SU-DHL-6 (cell line): ENCODE measurements at regions not wholly inside any gene's neighbourhood (a gene's known extent, or its start where the extent isn't known, plus 50 kb on each side); places are given as distances from the start of the nearest gene placed in this dataset.

Source experiments
- H2AFZ ChIP-seq: fragments of 200-600 bp; sonication (generic); 2 replicates; pipeline ENCODE4 v1.6.1; 2014; ENCODE audit warnings: low read depth, mild to moderate bottlenecking, moderate library complexity, mixed read lengths, antibody characterized with exemption, low read length; ENCODE audit not compliant: severe bottlenecking
- H3F3A ChIP-seq: fragments of 200-600 bp; shearing (Covaris generic); 2 replicates; pipeline ENCODE4 v1.6.0; 2016; ENCODE audit warnings: antibody characterized with exemption, mild to moderate bottlenecking; ENCODE audit not compliant: insufficient read depth
- H3K27ac ChIP-seq: fragments of 200-600 bp; sonication (generic); 2 replicates; pipeline ENCODE4 v1.5.1; 2016; ENCODE audit warnings: low read depth, mild to moderate bottlenecking, low read length, moderate library complexity, mixed read lengths
- H3K27me3 ChIP-seq: fragments of 200-600 bp; sonication (generic), shearing (Covaris generic); 2 replicates; pipeline ENCODE4 v1.6.0; 2014; ENCODE audit warnings: mild to moderate bottlenecking, low read length
- H3K36me3 ChIP-seq: fragments of 200-600 bp; sonication (generic); 2 replicates; pipeline ENCODE4 v1.6.1; 2014; ENCODE audit warnings: mild to moderate bottlenecking, low read length, mixed read lengths
- H3K4me2 ChIP-seq: fragments of 300-600, 200-600 bp; shearing (Covaris generic), sonication (generic); 2 replicates; pipeline ENCODE4 v1.6.0; 2014; ENCODE audit warnings: low read length, low read depth, mild to moderate bottlenecking; ENCODE audit not compliant: poor library complexity, severe bottlenecking
- H3K4me3 ChIP-seq: fragments of 200-600 bp; sonication (generic); 2 replicates; pipeline ENCODE4 v1.5.1; 2014; ENCODE audit warnings: antibody characterized with exemption, low read length, mild to moderate bottlenecking, mixed read lengths; ENCODE audit not compliant: insufficient read depth, poor library complexity, severe bottlenecking
- H3K79me2 ChIP-seq: fragments of 200-600 bp; sonication (generic); 2 replicates; pipeline ENCODE4 v1.6.1; 2014; ENCODE audit warnings: mild to moderate bottlenecking, low read length, moderate library complexity; ENCODE audit not compliant: insufficient read depth
- H3K9ac ChIP-seq: fragments of 200-600 bp; sonication (generic); 2 replicates; pipeline ENCODE4 v1.7.0; 2014; ENCODE audit warnings: mild to moderate bottlenecking, low read length
- H3K9me2 ChIP-seq: fragments of 200-600 bp; sonication (generic); replicated peaks from 2 replicates; pipeline ENCODE4 v1.6.1; 2014; ENCODE audit warnings: low read length; ENCODE audit not compliant: insufficient read depth
- H3K9me3 ChIP-seq: fragments of 200-600 bp; sonication (generic); 2 replicates; pipeline ENCODE4 v1.6.1; 2014; ENCODE audit warnings: low read length, mixed read lengths; ENCODE audit not compliant: insufficient read depth
- H4K20me1 ChIP-seq: fragments of 200-600 bp; sonication (generic); 2 replicates; pipeline ENCODE4 v1.6.1; 2014; ENCODE audit warnings: low read depth, mild to moderate bottlenecking, antibody characterized with exemption, low read length, moderate library complexity, mixed read lengths
- CTCF ChIP-seq: fragments of 200-600 bp; sonication (generic); IDR thresholded peaks from one replicate; pipeline ENCODE4 v1.5.1; 2017; ENCODE audit warnings: antibody characterized with exemption, mild to moderate bottlenecking, low read length, moderate library complexity; ENCODE audit not compliant: insufficient read depth, poor library complexity, severe bottlenecking
- EZH2phosphoT487 ChIP-seq: fragments of 200-600 bp; sonication (generic), shearing (Covaris generic); conservative IDR thresholded peaks from 2 replicates; pipeline ENCODE4 v1.6.1; 2018; ENCODE audit warnings: mild to moderate bottlenecking, antibody characterized with exemption, low read length, moderate library complexity, mixed read lengths

- Histone ChIP-seq H4K20me1 (no peaks in the 10 kb centered on the region), H3K27ac (no peak overlapping the region), H3K27me3 (no peaks in the 10 kb centered on the region), H3K4me3 (no peak overlapping the region), H3K4me2 (no peak overlapping the region), H3K9me2 (no peaks in the 10 kb centered on the region), H2AFZ (no peak overlapping the region), H3K79me2 (no peaks in the 10 kb centered on the region), H3K9me3 (no peaks in the 10 kb centered on the region), H3K36me3 (no peaks in the 10 kb centered on the region), H3K9ac (no peak overlapping the region), H3F3A (no peaks in the 10 kb centered on the region)
- TF ChIP-seq CTCF (no peak), EZH2phosphoT487 (no peak)
These were observed 477.4 kb upstream of the FZD8 start for GRCh38 chr10:36119455-36119854.

GRCh38 chr10:36118314-36118713, 476.2 kb upstream of the FZD8 start:
- Histone ChIP-seq H4K20me1 (no peaks in the 10 kb centered on the region), H3F3A (no peaks in the 10 kb centered on the region), H3K9me2 (no peaks in the 10 kb centered on the region), H3K27me3 (no peaks in the 10 kb centered on the region), H3K9ac (no peak overlapping the region), H3K4me2 (no peak overlapping the region), H3K4me3 (no peak overlapping the region), H3K79me2 (no peaks in the 10 kb centered on the region), H2AFZ (no peak overlapping the region), H3K9me3 (no peaks in the 10 kb centered on the region), H3K27ac (no peak overlapping the region), H3K36me3 (no peaks in the 10 kb centered on the region)
- no peak for TF ChIP-seq CTCF
- no peak for TF ChIP-seq EZH2phosphoT487

- Histone ChIP-seq H3F3A (no peaks in the 10 kb centered on the region), H3K4me2 (no peak overlapping the region), H3K27ac (no peak overlapping the region), H3K36me3 (no peaks in the 10 kb centered on the region), H3K4me3 (no peak overlapping the region), H3K9me3 (no peaks in the 10 kb centered on the region), H3K9me2 (no peaks in the 10 kb centered on the region), H3K9ac (no peak overlapping the region), H3K79me2 (no peaks in the 10 kb centered on the region), H2AFZ (no peak overlapping the region), H4K20me1 (no peaks in the 10 kb centered on the region), H3K27me3 (no peaks in the 10 kb centered on the region)
- TF ChIP-seq EZH2phosphoT487 = no peak
- no peak for TF ChIP-seq CTCF
These were observed 475.8 kb upstream of the FZD8 start for GRCh38 chr10:36117890-36118289.

- Histone ChIP-seq H3F3A (no peaks in the 10 kb centered on the region), H3K79me2 (no peaks in the 10 kb centered on the region), H3K4me2 (no peak overlapping the region), H3K9me3 (no peaks in the 10 kb centered on the region), H3K27me3 (no peaks in the 10 kb centered on the region), H3K4me3 (no peak overlapping the region), H3K9ac (no peak overlapping the region), H3K36me3 (no peaks in the 10 kb centered on the region), H4K20me1 (no peaks in the 10 kb centered on the region), H3K9me2 (no peaks in the 10 kb centered on the region), H3K27ac (no peak overlapping the region), H2AFZ (no peak overlapping the region)
- TF ChIP-seq EZH2phosphoT487 = no peak
- no peak for TF ChIP-seq CTCF
These were observed 475.1 kb upstream of the FZD8 start for GRCh38 chr10:36117231-36117630.
